ENCODE measurements at regions not wholly inside any gene's neighbourhood (a gene's known extent, or its start where the extent isn't known, plus 50 kb on each side); places are given as distances from the start of the nearest gene placed in this dataset.
"Not testable (repeated sequence)": the region's sequence is repeated elsewhere in the genome, so short reads cannot be mapped to it uniquely, and the experiment has no call there.

GRCh38 chr11:71167814-71168213 lies 84.6 kb downstream of the SHANK2 start:
- not testable (repeated sequence) for TF ChIP-seq RAD21 (IDR thresholded peaks at IDR 0.05 in 1 of 2, conservative IDR thresholded peaks at IDR 0.05 in 1 of 2; ENCODE audit: low read depth in 2 of 2, low read length in 2 of 2); KDM5A (IDR thresholded peaks at IDR 0.05; ENCODE audit: low read length); POLR2A (IDR thresholded peaks at IDR 0.05; ENCODE audit: control extremely low read depth in 1 of 2, low read depth in 2 of 2, low read length in 2 of 2); RFX5 (IDR thresholded peaks at IDR 0.05; ENCODE audit: borderline replicate concordance, low read depth, low read length)
- TF ChIP-seq, protein P1, sequence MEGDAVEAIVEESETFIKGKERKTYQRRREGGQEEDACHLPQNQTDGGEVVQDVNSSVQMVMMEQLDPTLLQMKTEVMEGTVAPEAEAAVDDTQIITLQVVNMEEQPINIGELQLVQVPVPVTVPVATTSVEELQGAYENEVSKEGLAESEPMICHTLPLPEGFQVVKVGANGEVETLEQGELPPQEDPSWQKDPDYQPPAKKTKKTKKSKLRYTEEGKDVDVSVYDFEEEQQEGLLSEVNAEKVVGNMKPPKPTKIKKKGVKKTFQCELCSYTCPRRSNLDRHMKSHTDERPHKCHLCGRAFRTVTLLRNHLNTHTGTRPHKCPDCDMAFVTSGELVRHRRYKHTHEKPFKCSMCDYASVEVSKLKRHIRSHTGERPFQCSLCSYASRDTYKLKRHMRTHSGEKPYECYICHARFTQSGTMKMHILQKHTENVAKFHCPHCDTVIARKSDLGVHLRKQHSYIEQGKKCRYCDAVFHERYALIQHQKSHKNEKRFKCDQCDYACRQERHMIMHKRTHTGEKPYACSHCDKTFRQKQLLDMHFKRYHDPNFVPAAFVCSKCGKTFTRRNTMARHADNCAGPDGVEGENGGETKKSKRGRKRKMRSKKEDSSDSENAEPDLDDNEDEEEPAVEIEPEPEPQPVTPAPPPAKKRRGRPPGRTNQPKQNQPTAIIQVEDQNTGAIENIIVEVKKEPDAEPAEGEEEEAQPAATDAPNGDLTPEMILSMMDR (IDR thresholded peaks at IDR 0.05; ENCODE audit: control extremely low read depth in 1 of 3, insufficient read depth in 1 of 3, low read depth in 1 of 3, low read length in 3 of 3): not testable (repeated sequence)

Measured in H1 (cell line).